ENCODE measurements at regions not wholly inside any gene's neighbourhood (a gene's known extent, or its start where the extent isn't known, plus 50 kb on each side); places are given as distances from the start of the nearest gene placed in this dataset.
"Not testable (repeated sequence)": the region's sequence is repeated elsewhere in the genome, so short reads cannot be mapped to it uniquely, and the experiment has no call there.

DNA sequence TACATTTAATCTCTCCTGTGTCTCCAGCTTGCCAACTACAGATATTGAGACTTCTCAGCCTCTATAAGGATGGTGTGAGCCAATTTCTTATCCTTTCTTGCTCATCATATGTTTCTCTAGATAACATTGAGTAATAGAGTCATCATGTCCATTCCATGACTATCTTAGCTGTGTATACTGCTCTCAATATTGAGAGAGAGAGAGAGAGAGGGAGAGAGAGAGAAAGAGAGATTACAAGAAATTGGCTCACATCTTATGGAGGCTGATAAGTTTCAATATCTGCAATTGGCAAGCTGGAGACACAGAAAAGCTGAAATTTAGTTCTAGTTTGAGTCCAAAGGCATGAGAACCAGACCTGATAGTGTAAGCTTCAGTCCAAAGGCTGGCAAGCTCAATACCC is 110.8 kb upstream of the MSMB start:
- not testable (repeated sequence) for TF ChIP-seq POLR2AphosphoS5 (IDR thresholded peaks at IDR 0.05; ENCODE audit: low read depth); CTCF (conservative IDR thresholded peaks at IDR 0.05; ENCODE audit: low read depth in 2 of 2); EZH2 (IDR thresholded peaks at IDR 0.05; ENCODE audit: low read depth, unreplicated experiment); CREB1 (CRISPR knock-in tag; IDR thresholded peaks at IDR 0.05; ENCODE audit: low read depth)
- TF ChIP-seq, protein P1, sequence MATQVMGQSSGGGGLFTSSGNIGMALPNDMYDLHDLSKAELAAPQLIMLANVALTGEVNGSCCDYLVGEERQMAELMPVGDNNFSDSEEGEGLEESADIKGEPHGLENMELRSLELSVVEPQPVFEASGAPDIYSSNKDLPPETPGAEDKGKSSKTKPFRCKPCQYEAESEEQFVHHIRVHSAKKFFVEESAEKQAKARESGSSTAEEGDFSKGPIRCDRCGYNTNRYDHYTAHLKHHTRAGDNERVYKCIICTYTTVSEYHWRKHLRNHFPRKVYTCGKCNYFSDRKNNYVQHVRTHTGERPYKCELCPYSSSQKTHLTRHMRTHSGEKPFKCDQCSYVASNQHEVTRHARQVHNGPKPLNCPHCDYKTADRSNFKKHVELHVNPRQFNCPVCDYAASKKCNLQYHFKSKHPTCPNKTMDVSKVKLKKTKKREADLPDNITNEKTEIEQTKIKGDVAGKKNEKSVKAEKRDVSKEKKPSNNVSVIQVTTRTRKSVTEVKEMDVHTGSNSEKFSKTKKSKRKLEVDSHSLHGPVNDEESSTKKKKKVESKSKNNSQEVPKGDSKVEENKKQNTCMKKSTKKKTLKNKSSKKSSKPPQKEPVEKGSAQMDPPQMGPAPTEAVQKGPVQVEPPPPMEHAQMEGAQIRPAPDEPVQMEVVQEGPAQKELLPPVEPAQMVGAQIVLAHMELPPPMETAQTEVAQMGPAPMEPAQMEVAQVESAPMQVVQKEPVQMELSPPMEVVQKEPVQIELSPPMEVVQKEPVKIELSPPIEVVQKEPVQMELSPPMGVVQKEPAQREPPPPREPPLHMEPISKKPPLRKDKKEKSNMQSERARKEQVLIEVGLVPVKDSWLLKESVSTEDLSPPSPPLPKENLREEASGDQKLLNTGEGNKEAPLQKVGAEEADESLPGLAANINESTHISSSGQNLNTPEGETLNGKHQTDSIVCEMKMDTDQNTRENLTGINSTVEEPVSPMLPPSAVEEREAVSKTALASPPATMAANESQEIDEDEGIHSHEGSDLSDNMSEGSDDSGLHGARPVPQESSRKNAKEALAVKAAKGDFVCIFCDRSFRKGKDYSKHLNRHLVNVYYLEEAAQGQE (IDR thresholded peaks at IDR 0.05; ENCODE audit: unreplicated experiment), result not testable (repeated sequence)

All from GM23338 (cell line).